K562 (cell line): ENCODE measurements at regions not wholly inside any gene's neighbourhood (a gene's known extent, or its start where the extent isn't known, plus 50 kb on each side); places are given as distances from the start of the nearest gene placed in this dataset.

Experiments
- ATAC-seq: fragments of 200-7000 bp; cut with Tn5 transposase; 3 replicates; pipeline ENCODE4 v1.9.1; 2020; ENCODE audit warnings: moderate library complexity
- BruUV-seq: library from RNA; stranded (reverse); fragments of 400-500 nt; replicated peaks from 2 replicates; lab custom pipeline; 2021; lab: Mats Ljungman, UMichigan
- CTCF ChIA-PET: fragments of 300-600 bp; formaldehyde crosslinking; extraction: SDS; loops from one replicate; lab custom pipeline; 2021; ENCODE audit warnings: low intra/inter-chr PET ratio; lab: Yijun Ruan, JAX
- POLR2A ChIA-PET: fragments of 300-600, 350-650 bp; sonication (Branson Sonifier 250); formaldehyde crosslinking; extraction: SDS; loops from one replicate; lab custom pipeline; 2021; ENCODE audit warnings: antibody characterized with exemption, inconsistent platforms; lab: Yijun Ruan, JAX
- DNase-seq, 4 experiments: peaks; one replicate each; pipeline versions ENCODE4 v3.0.0 to v3.0.0-alpha.2; 2011 to 2018; ENCODE audit warnings: low spot score in 3 of 4, mixed read lengths in 3 of 4; ENCODE audit errors: extremely low read depth in 1 of 4
- FAIRE-seq: peaks from 2 replicates; lab custom pipeline; 2011; peaks lifted over from hg19 to GRCh38; lab: Jason Lieb, UNC
- H2AFZ ChIP-seq: 2 replicates; pipeline ENCODE4 v1.6.0; 2011; ENCODE audit warnings: low read depth, low read length, control low read depth, inconsistent platforms
- H3K27ac ChIP-seq: fragments of 200-600 bp; 3 replicates; pipeline ENCODE4 v1.8.0; 2011; ENCODE audit warnings: low read depth, mild to moderate bottlenecking, control low read depth, inconsistent platforms, low read length, moderate library complexity, mixed read lengths; ENCODE audit errors: extremely low read depth
- H3K27me3 ChIP-seq, 2 experiments: fragments of 300-600 bp in 1 of 2; 2 replicates in 1 of 2; 3 replicates in 1 of 2; pipeline versions ENCODE4 v1.6.0 to v1.8.0; 2011; ENCODE audit warnings: inconsistent platforms in 2 of 2, low read length in 2 of 2, mild to moderate bottlenecking in 1 of 2, mixed read lengths in 1 of 2, moderate library complexity in 1 of 2; ENCODE audit not compliant: control insufficient read depth in 2 of 2, insufficient read depth in 2 of 2
- H3K36me3 ChIP-seq: fragments of 300-600 bp; 3 replicates; pipeline ENCODE4 v1.8.0; 2011; ENCODE audit warnings: mild to moderate bottlenecking, low read length, inconsistent platforms; ENCODE audit not compliant: control insufficient read depth, insufficient read depth
- H3K4me1 ChIP-seq, 2 experiments: fragments of 200-600 bp in 1 of 2; replicated peaks in 1 of 2; 2 replicates in 1 of 2; 3 replicates in 1 of 2; pipeline versions ENCODE4 v1.5.1 to v1.8.0; 2011; ENCODE audit warnings: inconsistent platforms in 2 of 2, low read length in 2 of 2, mild to moderate bottlenecking in 1 of 2, mixed read lengths in 1 of 2, moderate library complexity in 1 of 2; ENCODE audit not compliant: control insufficient read depth in 2 of 2, insufficient read depth in 2 of 2
- H3K4me2 ChIP-seq: 2 replicates; pipeline ENCODE4 v1.6.1; 2011; ENCODE audit warnings: low read length, control low read depth, inconsistent platforms, mixed read lengths; ENCODE audit not compliant: insufficient read depth
- H3K4me3 ChIP-seq: fragments of 200-600 bp; sonication (generic), shearing (Covaris generic); 2 replicates; pipeline ENCODE4 v1.5.1; 2016; ENCODE audit warnings: control low read depth, inconsistent platforms
- H3K79me2 ChIP-seq: fragments of 200-600 bp; 3 replicates; pipeline ENCODE4 v1.8.0; 2011; ENCODE audit warnings: low read length, inconsistent platforms; ENCODE audit not compliant: control insufficient read depth, insufficient read depth
- H3K9ac ChIP-seq, 2 experiments: 2 replicates each; pipeline versions ENCODE4 v1.6.0 to v1.6.1; 2011; ENCODE audit warnings: low read depth in 2 of 2, low read length in 2 of 2, control low read depth in 1 of 2, inconsistent platforms in 1 of 2, mild to moderate bottlenecking in 1 of 2, mixed read lengths in 1 of 2; ENCODE audit not compliant: insufficient read depth in 1 of 2
- H3K9me1 ChIP-seq: one replicate; pipeline ENCODE4 v1.6.0; 2011; ENCODE audit warnings: inconsistent platforms, mild to moderate bottlenecking, low read length, moderate library complexity; ENCODE audit not compliant: control insufficient read depth, insufficient read depth
- H3K9me3 ChIP-seq: replicated peaks from 2 replicates; pipeline ENCODE4 v1.5.1; 2011; ENCODE audit warnings: low read depth, low read length, inconsistent platforms; ENCODE audit not compliant: control insufficient read depth, insufficient read depth
- H4K20me1 ChIP-seq: replicated peaks from 2 replicates; pipeline ENCODE4 v1.6.1; 2011; ENCODE audit warnings: low read length, inconsistent platforms, mixed read lengths; ENCODE audit not compliant: control insufficient read depth, insufficient read depth
- ATF6 ChIP-seq: sonication (generic); formaldehyde crosslinking; IDR thresholded peaks from 2 replicates; pipeline ENCODE4 v1.4.0; 2020; ENCODE audit warnings: mild to moderate bottlenecking, missing genetic modification reagents
- CBX8 ChIP-seq: fragments of 200-600 bp; sonication (generic); IDR thresholded peaks from 2 replicates; pipeline ENCODE4 v1.6.1; 2012; ENCODE audit warnings: borderline replicate concordance, mixed run types, low read depth, mild to moderate bottlenecking, moderate library complexity, mixed read lengths, low read length, control low read depth, inconsistent platforms; ENCODE audit not compliant: poor library complexity, severe bottlenecking; ENCODE audit errors: extremely low read depth
- GTF2E2 ChIP-seq: fragments of 200-800 bp; sonication (Bioruptor generic); IDR thresholded peaks from 2 replicates; pipeline ENCODE4 v1.6.1; 2016; ENCODE audit warnings: missing genetic modification characterization, missing compliant biosample characterization
- NR2F6 ChIP-seq: fragments of 450-650 bp; formaldehyde crosslinking; IDR thresholded peaks from 2 replicates; pipeline ENCODE4 v1.4.0; 2020; ENCODE audit warnings: mild to moderate bottlenecking
- POU5F1 ChIP-seq: fragments of 150-350 bp; IDR thresholded peaks from 2 replicates; pipeline ENCODE4 v1.6.1; 2014; ENCODE audit warnings: borderline replicate concordance, low read length, low read depth, mild to moderate bottlenecking; ENCODE audit not compliant: partially characterized antibody
- PPARD ChIP-seq: fragments of 250-450 bp; sonication (Bioruptor Pico); IDR thresholded peaks from 2 replicates; pipeline ENCODE4 v1.8.0; 2022; ENCODE audit warnings: inconsistent platforms, mild to moderate bottlenecking, moderate library complexity
- SMARCC2 ChIP-seq: fragments of 450-650 bp; IDR thresholded peaks from 2 replicates; pipeline ENCODE4 v1.6.1; 2017; ENCODE audit warnings: antibody characterized with exemption, moderate library complexity, mild to moderate bottlenecking, low read depth
- STAG1 ChIP-seq: sonication (generic); formaldehyde crosslinking; IDR thresholded peaks from 2 replicates; pipeline ENCODE4 v1.5.0; 2020; ENCODE audit warnings: missing genetic modification reagents, borderline replicate concordance
- STAT5B ChIP-seq: fragments of 250-450 bp; sonication (Bioruptor Pico); IDR thresholded peaks from 2 replicates; pipeline ENCODE4 v1.8.0; 2021; ENCODE audit warnings: mild to moderate bottlenecking, inconsistent platforms
- TRIM24 ChIP-seq, 2 experiments: fragments of 450-650 bp; IDR thresholded peaks; 2 replicates each; pipeline ENCODE4 v1.6.1; 2016
- ZNF263 ChIP-seq: sonication (generic); formaldehyde crosslinking; IDR thresholded peaks from 2 replicates; pipeline ENCODE4 v1.8.0; 2022; ENCODE audit warnings: mild to moderate bottlenecking, missing genetic modification reagents, borderline replicate concordance
- ZNF431 ChIP-seq: sonication (generic); formaldehyde crosslinking; IDR thresholded peaks from 2 replicates; pipeline ENCODE4 v1.8.0; 2022; ENCODE audit warnings: mild to moderate bottlenecking, missing genetic modification reagents
- ZNF75A ChIP-seq: fragments of 450-650 bp; formaldehyde crosslinking; IDR thresholded peaks from 2 replicates; pipeline ENCODE4 v1.4.0; 2020; ENCODE audit warnings: mild to moderate bottlenecking
- WGBS: fragments of 100-300 bp; shearing (Covaris generic); methylation state at CpG from one replicate; pipeline ENCODE4 v1.1.6; 2016; ENCODE audit warnings: low coverage, mixed read lengths; ENCODE audit not compliant: insufficient coverage; ENCODE audit errors: missing lambda C conversion rate; 5-methylcytosine and 5-hydroxymethylcytosine counted together
- in situ Hi-C: fragments of 300-500 bp; cut with MboI; formaldehyde crosslinking; loops from 4 replicates; pipeline ENCODE4 v1.15.0; 2018; ENCODE audit warnings: inconsistent platforms, mixed read lengths
- intact Hi-C: fragments of 100-400 bp; cut with micrococcal nuclease; formaldehyde crosslinking; loops from 2 replicates; pipeline ENCODE4 v1.14.2; 2022
- TF ChIP-seq, protein P1 (sequence below): fragments of 250-450 bp; sonication (Bioruptor Pico); IDR thresholded peaks from 2 replicates; pipeline ENCODE4 v1.5.0; 2021

DNA sequence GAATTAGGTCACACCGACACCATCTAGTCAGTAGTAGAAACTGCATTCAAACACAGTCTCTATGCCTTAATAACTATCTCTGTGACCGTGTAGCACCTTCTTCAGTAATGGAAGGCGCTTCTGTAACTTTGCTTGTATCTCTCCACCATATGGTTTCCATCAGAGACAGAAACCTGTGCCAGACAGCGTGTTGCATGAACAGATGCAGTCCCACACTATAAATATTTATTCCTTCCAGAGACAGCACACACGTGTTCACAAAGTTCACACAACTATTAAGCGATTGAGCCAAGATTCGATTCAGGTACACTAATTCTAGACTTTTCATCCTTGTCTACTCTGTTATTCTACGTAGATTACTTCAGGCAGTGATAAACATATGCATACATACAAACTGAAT lies 873.9 kb upstream of the MBL2 start:
- H4K20me1 ChIP-seq = no peaks in the 10 kb centered on the region
- TF ChIP-seq ZNF75A (CRISPR knock-in tag) = no peak
- TF ChIP-seq, all 486 proteins: peak for 0
- WGBS = under 1% methylated on average over 8 of the region's 8 CpGs
- DNase-seq (no peak), FAIRE-seq (no peak), ATAC-seq (no peak)
- Histone ChIP-seq H3K9ac (no peak overlapping the region), H3K9me3 (no peaks in the 10 kb centered on the region), H3K4me1 (no peaks in the 10 kb centered on the region), H2AFZ (no peak overlapping the region), H3K27ac (no peak overlapping the region), H3K27me3 (no peaks in the 10 kb centered on the region), H3K4me3 (no peak overlapping the region), H3K36me3 (no peaks in the 10 kb centered on the region), H3K4me2 (no peak overlapping the region), H3K9me1 (no peaks in the 10 kb centered on the region), H3K79me2 (no peaks in the 10 kb centered on the region)
- BruUV-seq = no TSS peak
- in situ Hi-C loops (no loop called here), intact Hi-C loops (no loop called here)
- CTCF ChIA-PET = no interaction called here
- POLR2A ChIA-PET = no interaction called here

DNA sequence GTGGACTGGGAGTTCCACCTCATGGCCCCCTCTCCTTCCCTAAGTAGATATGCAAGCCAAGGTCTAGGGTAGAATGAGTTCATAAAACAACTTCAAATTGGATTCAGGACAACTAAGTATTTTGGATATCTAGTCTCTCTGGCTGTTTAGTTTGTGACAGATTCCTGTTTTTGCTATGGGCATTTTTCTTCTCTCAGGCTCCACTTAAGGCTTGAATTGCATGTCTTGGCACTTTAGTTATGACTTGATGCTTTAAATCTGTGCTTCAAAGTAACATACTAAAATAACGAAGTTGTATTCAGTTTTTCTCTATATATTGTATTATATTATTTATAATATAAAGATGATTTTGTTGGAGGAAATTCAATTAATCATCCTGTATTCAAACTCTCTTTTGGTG lies 873.4 kb upstream of the MBL2 start:
- Histone ChIP-seq H3K9ac (no peak overlapping the region), H3K9me1 (no peaks in the 10 kb centered on the region), H3K9me3 (no peaks in the 10 kb centered on the region), H3K27ac (no peak overlapping the region), H3K79me2 (no peaks in the 10 kb centered on the region), H3K27me3 (no peaks in the 10 kb centered on the region), H3K36me3 (no peaks in the 10 kb centered on the region), H3K4me3 (no peak overlapping the region), H2AFZ (no peak overlapping the region), H4K20me1 (no peaks in the 10 kb centered on the region), H3K4me2 (no peak overlapping the region), H3K4me1 (no peaks in the 10 kb centered on the region)
- ChIA-PET POLR2A (no interaction called here), CTCF (no interaction called here)
- no TSS peak for BruUV-seq
- intact Hi-C loops (no loop called here), in situ Hi-C loops (no loop called here)
- FAIRE-seq (no peak), DNase-seq (no peak), ATAC-seq (no peak)
- 0% methylated on average over 1 of the region's 1 CpG for WGBS
- TF ChIP-seq ATF6 (no peak), GTF2E2 (no peak), ZNF263 (no peak), STAT5B (CRISPR knock-in tag) (no peak), CBX8 (no peak), SMARCC2 (no peak), PPARD (CRISPR knock-in tag) (no peak), ZNF431 (CRISPR knock-in tag) (no peak), NR2F6 (CRISPR knock-in tag) (no peak), TRIM24 (IDR thresholded peaks at IDR 0.05) (no peak), STAG1 (CRISPR knock-in tag) (no peak), POU5F1 (no peak)
- TF ChIP-seq, protein P1, sequence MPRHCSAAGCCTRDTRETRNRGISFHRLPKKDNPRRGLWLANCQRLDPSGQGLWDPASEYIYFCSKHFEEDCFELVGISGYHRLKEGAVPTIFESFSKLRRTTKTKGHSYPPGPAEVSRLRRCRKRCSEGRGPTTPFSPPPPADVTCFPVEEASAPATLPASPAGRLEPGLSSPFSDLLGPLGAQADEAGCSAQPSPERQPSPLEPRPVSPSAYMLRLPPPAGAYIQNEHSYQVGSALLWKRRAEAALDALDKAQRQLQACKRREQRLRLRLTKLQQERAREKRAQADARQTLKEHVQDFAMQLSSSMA (CRISPR knock-in tag) = no peak
